ENCODE measurements at regions not wholly inside any gene's neighbourhood (a gene's known extent, or its start where the extent isn't known, plus 50 kb on each side); places are given as distances from the start of the nearest gene placed in this dataset.

- no peak overlapping the region for H3K4me3 ChIP-seq
- ATAC-seq (no peak), FAIRE-seq (no peak), DNase-seq (ENCODE audit: extremely low read depth in 1 of 4, low spot score in 3 of 4) (no peak)
- no peaks in the 10 kb centered on the region for H4K20me1 ChIP-seq (replicated peaks; ENCODE audit: control insufficient read depth, insufficient read depth, low read length)
- no peaks in the 10 kb centered on the region for H3K9me3 ChIP-seq (replicated peaks; ENCODE audit: control insufficient read depth, insufficient read depth, low read depth, low read length)
- intact Hi-C loops (cut with micrococcal nuclease) (no loop called here), in situ Hi-C loops (cut with MboI) (no loop called here)
- ChIA-PET POLR2A (no interaction called here), CTCF (ENCODE audit: low intra/inter-chr PET ratio) (no interaction called here)
- H3K36me3 ChIP-seq (ENCODE audit: control insufficient read depth, insufficient read depth, low read length), result no peaks in the 10 kb centered on the region
- H3K9ac ChIP-seq (ENCODE audit: insufficient read depth in 1 of 2, low read depth in 2 of 2, low read length in 2 of 2), result no peak overlapping the region
- H3K4me1 ChIP-seq (replicated peaks in 1 of 2; ENCODE audit: control insufficient read depth in 2 of 2, insufficient read depth in 2 of 2, low read length in 2 of 2), result no peaks in the 10 kb centered on the region
- no peak overlapping the region for H3K27ac ChIP-seq (ENCODE audit: extremely low read depth, low read depth, low read length)
- no peak for TF ChIP-seq MBD2 (IDR thresholded peaks at IDR 0.05; ENCODE audit: borderline replicate concordance, low read depth)
- no peak for TF ChIP-seq PHTF2 (CRISPR knock-in tag; IDR thresholded peaks at IDR 0.05)
- no peak for TF ChIP-seq TAF9B (IDR thresholded peaks at IDR 0.05; ENCODE audit: partially characterized antibody)
- no peaks in the 10 kb centered on the region for H3K79me2 ChIP-seq (ENCODE audit: control insufficient read depth, insufficient read depth, low read length)
- H3K27me3 ChIP-seq (ENCODE audit: control insufficient read depth in 2 of 2, insufficient read depth in 2 of 2, low read length in 2 of 2), result no peaks in the 10 kb centered on the region
- H3K9me1 ChIP-seq (ENCODE audit: control insufficient read depth, insufficient read depth, low read length), result no peaks in the 10 kb centered on the region
- no TSS peak for BruUV-seq (replicated peaks)
- no peak overlapping the region for H3K4me2 ChIP-seq (ENCODE audit: insufficient read depth, low read length)
- whole genome bisulfite sequencing (ENCODE audit: insufficient coverage, low coverage, missing lambda C conversion rate), result 0% methylated on average over 3 of the region's 3 CpGs
- H2AFZ ChIP-seq (ENCODE audit: low read depth, low read length), result no peak overlapping the region
Measured at GRCh38 chr6:122052346-122052900, 347.0 kb upstream of the HSF2 start.

- WGBS (ENCODE audit: insufficient coverage, low coverage, missing lambda C conversion rate), result 0% methylated on average over 4 of the region's 4 CpGs
- DNase-seq (ENCODE audit: extremely low read depth in 1 of 4, low spot score in 3 of 4) (no peak), ATAC-seq (no peak), FAIRE-seq (no peak)
- Histone ChIP-seq H3K4me2 (ENCODE audit: insufficient read depth, low read length) (no peak overlapping the region), H3K27ac (ENCODE audit: extremely low read depth, low read depth, low read length) (no peak overlapping the region), H3K79me2 (ENCODE audit: control insufficient read depth, insufficient read depth, low read length) (no peaks in the 10 kb centered on the region), H3K4me3 (no peak overlapping the region), H2AFZ (ENCODE audit: low read depth, low read length) (no peak overlapping the region), H3K4me1 (replicated peaks in 1 of 2; ENCODE audit: control insufficient read depth in 2 of 2, insufficient read depth in 2 of 2, low read length in 2 of 2) (no peaks in the 10 kb centered on the region), H3K9ac (ENCODE audit: insufficient read depth in 1 of 2, low read depth in 2 of 2, low read length in 2 of 2) (no peak overlapping the region), H3K36me3 (ENCODE audit: control insufficient read depth, insufficient read depth, low read length) (no peaks in the 10 kb centered on the region), H3K27me3 (ENCODE audit: control insufficient read depth in 2 of 2, insufficient read depth in 2 of 2, low read length in 2 of 2) (no peaks in the 10 kb centered on the region), H3K9me1 (ENCODE audit: control insufficient read depth, insufficient read depth, low read length) (no peaks in the 10 kb centered on the region), H4K20me1 (replicated peaks; ENCODE audit: control insufficient read depth, insufficient read depth, low read length) (no peaks in the 10 kb centered on the region), H3K9me3 (replicated peaks; ENCODE audit: control insufficient read depth, insufficient read depth, low read depth, low read length) (no peaks in the 10 kb centered on the region)
- BruUV-seq (replicated peaks), result no TSS peak
- intact Hi-C loops (cut with micrococcal nuclease) (no loop called here), in situ Hi-C loops (cut with MboI) (no loop called here)
- TF ChIP-seq EP400 (IDR thresholded peaks at IDR 0.05) (no peak), ILK (tag; IDR thresholded peaks at IDR 0.05; ENCODE audit: borderline replicate concordance, low read depth) (no peak), TSC22D4 (tag; IDR thresholded peaks at IDR 0.05) (no peak), KLF6 (CRISPR knock-in tag; IDR thresholded peaks at IDR 0.05; ENCODE audit: borderline replicate concordance) (no peak)
- CTCF ChIA-PET (ENCODE audit: low intra/inter-chr PET ratio), result no interaction called here
- POLR2A ChIA-PET, result no interaction called here
Measured at GRCh38 chr6:122059918-122060317, 339.5 kb upstream of the HSF2 start.

Measured in K562 (cell line).